Right kidney (tissue), 1 donor: ENCODE measurements at regions not wholly inside any gene's neighbourhood (a gene's known extent, or its start where the extent isn't known, plus 50 kb on each side); places are given as distances from the start of the nearest gene placed in this dataset.

ENCODE experiments used
- DNase-seq: peaks from one replicate; pipeline ENCODE4 v3.0.0-alpha.2; 2016

DNA sequence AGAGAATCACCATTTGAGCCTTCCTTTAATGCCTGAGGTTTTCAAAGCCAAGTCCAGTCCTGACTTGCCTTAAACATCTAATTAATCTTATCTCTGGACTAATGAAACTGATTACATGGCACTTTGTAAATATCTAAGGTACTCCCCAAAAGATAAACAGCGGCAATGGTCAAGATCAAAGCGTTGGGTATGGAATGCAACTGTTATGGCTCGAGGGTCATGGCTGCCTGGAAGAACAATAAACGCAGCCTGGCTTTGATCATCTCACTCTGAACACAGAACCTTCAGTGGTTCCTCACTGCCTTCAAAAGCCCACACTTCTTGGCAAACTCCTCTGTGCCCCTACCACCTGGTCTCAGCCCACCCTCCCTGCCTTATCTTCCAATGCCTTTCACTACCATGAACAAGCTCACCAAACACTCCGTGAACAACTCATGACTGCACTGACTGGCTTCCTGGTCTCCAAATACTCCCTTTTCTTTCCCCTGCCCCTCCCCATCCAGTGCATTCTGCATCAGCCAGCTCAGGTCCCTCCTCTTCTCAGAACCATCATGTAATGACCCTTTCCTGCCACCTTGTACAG is 150.2 kb upstream of the NFE2L3 start:
- no peak for DNase-seq

DNA sequence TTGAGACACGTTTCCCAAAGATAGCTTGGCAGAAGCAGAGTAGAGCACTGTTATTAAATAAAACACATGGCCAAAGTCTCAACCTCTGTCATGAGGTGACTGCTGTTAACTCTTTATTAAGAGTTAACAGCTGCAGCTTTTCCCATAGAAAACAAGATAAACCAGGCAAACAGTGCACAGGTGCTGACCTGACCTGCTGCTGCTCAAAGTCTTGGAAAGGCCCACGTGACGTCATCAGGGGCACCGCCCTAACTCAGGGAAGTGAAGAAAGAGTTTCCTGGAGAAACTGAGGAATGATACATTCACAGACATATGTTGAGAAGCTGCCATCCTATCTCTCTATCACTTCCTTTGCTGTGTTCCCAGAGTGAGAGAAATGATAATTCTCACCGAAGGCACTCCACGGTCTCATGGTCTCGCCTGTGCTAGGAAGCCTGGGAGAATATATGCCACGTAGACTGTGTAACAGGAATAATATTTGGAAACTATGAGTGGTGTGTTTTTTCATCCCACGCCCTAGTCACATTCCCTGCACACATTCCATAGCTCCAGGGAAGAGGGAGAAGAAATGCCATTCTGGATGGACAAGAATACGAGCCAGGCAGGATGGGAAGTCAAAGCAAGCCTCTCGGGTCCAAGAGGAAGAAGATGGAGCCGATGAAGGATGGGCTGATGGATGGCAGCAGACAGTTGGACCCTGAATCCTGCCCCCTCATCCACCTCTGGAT is 146.2 kb upstream of the NFE2L3 start:
- no peak for DNase-seq

DNA sequence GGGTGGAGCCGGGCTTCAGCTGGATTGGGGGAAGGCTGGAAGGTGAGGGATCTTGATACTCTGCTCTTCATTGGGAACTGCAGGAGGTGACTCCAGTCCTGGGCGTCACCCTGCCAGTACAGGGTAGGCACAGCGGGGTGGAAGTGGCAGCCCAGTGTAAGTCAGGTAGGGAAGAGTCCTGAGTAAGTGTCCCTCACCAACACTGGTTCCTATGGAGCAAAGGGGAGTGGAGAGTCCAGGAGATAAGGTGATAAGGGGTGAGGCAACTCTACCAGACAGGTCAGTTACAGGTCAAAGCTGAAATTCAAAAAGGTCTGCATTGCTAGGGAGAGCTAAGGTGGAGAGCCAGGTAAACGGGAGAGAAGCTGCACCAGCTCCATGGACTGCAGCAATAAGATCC is 145.6 kb upstream of the NFE2L3 start:
- no peak for DNase-seq

DNA sequence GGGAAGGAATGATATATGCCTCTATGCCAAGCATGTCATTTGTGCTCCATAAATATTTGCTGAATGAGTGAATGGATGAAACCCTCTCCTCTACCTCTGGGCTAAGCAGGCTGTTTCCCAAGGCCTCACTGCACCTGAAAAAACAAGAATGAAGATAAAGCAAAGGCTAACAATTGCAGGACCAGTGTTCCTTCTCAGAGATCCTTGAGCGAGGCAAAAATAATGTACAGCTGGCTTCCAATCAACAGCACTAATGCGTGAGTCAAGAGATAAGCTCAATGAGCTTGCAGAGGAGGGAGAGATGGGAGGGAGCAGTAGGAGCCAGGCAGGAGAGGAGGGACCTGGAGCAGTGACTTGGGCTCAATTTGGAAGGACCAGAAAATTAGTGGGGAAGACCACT is 144.5 kb upstream of the NFE2L3 start:
- DNase-seq: no peak

DNA sequence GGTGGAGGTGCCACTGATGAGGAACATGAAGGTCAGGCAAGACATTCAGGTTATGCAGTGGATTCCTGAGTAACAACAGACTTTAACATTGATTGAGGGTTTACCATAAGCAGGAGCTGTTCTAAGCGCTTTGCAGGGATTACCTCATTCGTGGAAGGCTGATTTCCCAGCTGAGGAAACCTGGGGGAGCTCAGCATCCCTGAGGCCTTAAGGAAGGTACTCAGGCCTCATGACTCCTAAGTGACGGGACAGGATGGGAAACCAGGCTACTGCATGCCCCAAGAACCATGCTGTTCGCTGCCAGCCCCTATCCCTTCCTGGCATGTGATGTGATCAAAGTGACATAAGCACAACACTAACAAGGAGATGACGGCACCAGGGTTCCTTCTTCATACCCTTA is 143.6 kb upstream of the NFE2L3 start:
- no peak for DNase-seq

DNA sequence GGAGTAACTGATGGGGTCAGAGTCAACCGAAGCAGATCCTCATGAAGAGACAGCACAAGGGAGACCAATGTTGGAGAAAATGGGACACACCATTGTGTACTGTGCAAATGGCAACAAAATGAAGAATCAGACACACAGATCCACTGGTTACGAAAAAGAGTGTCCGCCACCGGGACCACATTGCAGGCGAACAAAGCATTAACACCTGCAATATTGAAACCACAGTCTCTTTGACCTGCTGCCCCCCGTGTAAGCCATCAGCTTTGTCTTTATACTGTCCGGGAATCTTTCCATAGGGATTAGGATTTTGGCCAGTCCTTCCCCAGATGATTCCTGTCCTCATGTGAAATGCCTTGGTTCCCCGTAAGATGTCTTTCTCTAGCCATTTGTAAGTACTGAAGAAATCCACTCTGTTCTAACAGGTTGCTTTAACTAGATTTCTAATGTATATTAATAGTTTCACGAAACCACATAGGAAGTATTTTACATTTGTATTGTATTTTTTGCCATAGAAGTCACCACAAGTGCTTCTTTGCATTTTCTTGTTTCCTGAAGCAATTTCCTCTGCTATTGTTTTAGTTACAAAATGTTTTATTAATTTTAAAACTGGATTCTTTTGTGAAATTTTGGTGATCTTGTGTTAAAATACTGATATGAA is 140.8 kb upstream of the NFE2L3 start:
- no peak for DNase-seq

DNA sequence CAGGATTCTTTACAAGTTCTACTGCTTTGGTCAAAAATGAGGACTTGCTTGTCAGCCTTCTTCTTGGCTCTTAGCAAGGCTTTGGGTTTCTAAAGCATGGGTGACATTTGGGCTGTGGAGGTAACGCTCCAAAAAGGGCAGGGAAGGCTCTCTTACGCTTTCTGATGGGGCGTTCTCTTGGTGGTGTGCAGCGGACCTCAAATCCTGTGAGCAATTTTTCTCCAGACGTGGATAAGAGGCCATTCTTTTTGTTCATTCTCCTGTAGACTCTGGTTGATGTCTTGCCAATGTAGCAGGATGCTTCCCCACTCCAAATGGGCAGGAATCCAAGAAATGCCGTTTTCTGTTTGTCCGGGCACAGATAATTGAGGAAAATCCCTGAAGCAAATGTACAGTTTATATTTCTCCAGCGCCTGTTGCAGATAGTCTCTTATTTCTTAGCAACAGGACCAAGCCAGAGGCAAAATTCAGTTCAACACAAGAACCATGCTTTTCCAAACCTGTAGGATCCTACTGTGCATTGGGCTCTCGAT is 138.4 kb upstream of the NFE2L3 start:
- no peak for DNase-seq

DNA sequence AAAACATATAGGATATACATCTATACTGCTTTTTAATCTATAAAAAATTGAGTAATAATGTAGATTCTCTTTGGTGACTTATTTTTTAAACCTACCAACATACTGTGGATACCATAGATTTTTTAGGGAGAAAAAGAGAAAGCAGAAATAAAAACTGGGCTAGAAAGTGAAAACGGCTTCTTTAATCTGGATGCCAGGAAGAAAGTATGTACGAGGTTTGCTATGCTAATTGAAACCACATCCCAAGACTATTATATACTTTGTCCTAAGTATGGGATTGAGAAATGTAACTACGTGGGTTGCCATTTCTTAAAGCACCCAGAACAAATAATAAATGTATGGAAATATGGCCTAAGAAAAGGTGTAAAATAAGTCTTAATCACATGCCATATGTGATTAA is 129.0 kb upstream of the NFE2L3 start:
- DNase-seq: no peak

DNA sequence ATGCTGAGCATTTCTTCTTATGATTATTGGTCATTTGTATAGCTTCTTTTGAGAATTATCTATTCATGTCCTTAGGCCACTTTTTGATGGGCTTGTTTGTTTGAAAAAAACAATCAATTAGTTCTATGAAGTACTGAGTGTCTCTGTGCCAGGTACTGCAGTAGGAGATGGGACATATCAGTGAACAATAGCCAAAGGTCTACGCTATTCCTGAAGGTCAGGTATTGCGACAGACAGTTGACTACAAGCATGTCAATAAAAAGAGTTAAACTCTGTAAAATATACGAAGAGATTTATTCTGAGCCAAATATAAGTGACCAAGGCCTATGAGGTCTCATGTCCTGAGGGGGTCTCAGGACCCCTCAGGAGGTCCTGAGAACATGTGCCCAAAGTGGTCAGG is 122.1 kb upstream of the NFE2L3 start:
- no peak for DNase-seq

DNA sequence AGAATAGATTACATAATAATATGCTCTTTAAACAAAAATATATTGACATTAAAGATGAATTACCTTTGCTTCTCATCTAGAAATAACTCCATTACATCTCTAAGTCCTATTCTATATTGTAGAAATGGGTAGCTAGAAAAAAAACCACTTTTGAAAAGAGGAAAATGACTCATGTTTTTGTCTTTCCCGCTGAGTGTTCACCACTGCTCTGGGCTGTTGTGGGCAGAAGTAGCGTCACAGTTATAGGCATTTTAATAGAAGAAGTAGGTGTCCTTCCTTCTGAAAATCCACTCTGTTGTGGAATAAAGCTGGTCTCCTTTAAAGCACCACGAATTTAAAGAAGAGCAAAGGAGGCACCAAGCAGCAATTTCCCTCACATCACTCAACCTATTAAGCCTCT is 117.6 kb upstream of the NFE2L3 start:
- no peak for DNase-seq

DNA sequence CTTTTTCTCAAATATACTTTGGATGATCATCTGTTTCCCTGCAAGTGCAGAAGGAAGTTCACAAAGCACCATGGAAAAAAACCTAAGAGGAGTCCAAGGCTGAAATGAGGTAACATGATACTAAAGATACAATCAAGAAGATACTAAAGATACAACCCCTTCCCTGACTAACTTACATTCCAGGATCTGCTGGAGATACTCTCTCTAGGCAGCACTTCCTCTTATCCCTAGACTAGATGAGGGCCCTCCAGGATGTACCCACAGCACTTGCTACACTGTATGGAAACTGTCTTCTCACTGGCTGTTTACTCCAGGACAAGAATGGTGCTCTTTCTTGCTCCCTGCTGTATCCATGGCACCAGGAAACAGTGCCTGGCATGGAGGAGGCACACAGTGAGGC is 116.4 kb upstream of the NFE2L3 start:
- DNase-seq: no peak

DNA sequence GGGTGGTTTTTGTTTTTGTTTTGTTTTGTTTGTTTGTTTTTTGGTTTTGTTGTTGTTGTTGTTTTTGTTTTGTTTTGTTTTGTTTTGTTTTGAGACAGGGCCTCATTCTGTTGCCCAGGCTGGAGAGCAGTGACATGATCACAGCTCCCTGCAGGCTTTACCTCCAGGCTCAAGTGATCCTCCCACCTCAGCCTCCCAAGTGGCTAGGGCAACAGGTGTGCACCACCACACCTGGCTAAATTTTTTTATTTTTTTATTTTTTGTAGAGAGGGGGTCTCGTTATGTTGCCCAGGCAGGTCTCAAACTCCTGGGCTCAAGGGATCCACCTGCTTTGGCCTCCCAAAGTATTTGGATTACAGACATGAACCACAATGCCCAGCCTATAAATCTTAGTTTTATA is 115.9 kb upstream of the NFE2L3 start:
- DNase-seq: no peak

DNA sequence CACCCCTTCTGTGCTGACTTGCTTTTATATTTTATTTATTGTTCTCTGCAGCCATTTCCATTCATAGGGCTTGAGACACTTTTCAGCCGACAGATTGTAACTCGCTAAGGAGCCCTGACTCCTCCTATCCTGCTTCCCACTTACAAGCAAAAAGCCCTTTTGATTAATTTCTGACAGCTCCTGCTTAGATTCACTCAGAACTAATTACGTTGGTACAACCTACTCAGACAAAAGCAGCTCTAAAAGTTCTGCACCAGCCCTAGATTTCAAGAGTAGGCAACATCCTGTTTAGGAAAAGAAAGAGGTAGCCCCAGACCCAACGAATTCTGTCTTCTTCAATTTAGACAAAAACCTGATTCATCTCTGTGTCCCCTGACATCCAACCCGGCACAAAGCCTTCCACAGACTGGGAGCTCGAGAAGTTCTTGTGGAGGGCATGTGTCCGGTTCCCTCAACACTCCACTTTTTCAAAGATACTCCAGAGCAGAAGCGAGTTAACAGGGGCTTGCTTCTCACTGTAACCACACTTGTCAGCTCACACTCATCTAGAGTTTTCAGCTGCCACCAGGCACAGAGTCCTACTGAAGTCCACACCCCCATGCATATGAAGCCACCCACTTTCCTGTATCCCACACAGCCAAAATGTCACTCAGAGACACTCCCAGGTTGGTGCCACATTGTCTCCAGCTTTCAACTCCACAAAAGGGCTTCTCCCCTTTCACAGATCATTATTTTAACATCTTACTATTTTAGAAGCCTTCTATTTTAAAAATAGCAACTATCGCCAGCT is 113.6 kb upstream of the NFE2L3 start:
- DNase-seq: no peak

DNA sequence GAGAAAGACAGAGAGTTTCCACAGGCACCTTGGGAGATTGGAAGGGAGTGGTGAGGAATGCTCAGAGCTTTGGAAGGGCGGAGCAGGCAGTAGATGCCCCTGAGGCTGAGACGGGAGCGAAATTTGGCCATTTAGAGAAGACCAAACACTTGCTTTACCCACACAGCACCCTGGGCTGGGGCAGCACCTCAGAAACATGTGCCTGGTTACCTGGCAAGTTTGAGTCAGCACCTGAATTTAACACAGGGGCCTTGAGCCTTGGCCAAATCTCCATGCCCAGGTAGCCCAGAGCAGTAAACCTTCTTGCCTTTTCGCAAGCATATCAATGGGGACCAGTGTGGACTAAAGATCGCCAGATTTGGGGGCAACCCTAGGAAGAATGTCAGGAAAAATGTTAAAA is 111.9 kb upstream of the NFE2L3 start:
- no peak for DNase-seq

DNA sequence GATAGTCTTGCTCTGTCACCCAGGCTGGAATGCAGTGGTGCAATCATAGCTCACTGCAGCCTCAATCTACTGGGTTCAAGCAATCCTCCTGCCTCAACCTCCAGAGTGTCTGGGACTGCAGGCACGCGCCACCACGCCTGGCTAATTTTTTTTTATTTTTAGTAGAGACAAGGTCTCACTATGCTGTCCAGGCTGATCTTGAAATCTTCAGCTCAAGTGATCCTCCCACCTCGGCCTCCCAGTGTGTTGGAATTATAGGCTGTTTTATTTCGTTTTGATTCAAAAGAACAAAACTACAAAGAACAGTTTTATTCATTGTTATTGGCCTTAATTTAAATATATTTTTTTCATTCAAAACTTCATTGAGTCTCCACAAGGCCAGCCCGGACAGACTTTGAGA is 109.8 kb upstream of the NFE2L3 start:
- DNase-seq: no peak

DNA sequence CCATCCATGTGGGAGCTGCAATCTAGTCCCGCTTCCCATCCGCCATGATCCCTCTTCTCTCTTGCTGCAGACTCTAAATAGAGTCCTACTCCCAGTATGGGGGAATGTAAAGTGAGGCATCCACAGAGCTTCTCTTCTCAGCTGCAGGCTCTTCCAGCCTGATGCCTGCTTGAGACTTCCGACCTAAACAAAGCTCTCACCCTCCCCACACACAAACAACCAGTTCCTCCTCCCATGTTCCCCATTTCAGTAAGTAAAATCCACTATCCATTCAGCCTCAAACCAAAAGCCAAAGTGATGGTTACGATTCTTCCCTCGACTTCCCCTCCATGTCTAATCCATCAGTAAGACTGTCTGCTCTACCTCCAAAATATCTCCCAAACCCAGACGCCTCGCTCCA is 108.2 kb upstream of the NFE2L3 start:
- no peak for DNase-seq

DNA sequence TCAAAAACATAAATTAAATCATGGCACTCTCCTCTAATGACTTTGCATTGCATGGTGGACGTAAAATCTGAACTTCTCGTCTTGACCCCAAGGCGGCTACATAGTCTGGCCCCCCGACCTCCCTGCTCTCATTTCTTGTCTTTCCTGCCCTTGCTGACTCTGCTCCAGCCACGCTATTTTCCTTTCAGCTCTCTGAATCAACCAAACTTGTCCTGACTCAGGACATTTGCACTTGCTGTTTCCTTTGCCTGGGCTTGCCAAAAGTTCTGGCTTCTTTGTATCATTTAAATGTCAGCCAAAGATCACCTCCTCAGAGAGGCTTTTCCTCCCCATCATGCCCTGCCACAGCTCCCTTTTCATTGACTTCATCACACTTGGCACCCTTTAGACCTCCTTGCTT is 107.7 kb upstream of the NFE2L3 start:
- no peak for DNase-seq

DNA sequence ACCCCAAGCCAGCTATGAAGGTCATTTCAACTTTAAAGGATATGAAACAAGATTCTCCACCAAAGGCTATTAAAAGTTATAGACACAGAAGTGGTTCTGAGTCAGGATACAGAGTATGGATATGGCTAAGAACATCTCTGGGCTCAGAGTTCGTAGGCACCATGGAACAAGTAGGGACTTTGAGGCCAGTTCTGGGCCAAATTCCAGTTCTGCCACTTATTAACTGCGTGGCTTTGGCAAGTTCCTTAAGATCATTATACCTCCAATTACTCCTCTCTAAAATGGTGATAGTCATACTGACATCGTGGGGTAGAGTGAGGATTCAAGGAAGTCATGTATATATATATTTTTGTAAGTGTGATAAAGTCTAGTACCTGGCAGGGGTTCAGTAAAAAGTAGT is 105.8 kb upstream of the NFE2L3 start:
- DNase-seq: no peak

DNA sequence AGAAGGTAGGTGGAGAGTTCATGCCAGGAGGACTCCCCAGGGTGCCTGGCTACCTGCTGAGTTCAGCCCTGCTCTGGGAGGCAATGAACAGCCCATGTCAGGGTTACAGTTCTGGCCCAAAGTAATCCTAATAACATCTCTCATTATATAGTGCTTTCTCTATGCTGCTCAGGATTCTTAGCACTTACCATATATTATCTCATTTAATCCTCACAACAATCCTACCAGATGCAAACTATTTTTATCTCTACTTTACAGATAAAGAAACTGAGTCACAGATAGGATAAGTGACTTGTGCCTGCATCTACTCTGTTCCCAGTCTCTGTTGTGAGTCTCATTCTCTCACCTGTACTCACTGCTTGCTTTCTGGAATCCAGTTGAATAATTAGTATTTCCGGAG is 105.1 kb upstream of the NFE2L3 start:
- DNase-seq: no peak

DNA sequence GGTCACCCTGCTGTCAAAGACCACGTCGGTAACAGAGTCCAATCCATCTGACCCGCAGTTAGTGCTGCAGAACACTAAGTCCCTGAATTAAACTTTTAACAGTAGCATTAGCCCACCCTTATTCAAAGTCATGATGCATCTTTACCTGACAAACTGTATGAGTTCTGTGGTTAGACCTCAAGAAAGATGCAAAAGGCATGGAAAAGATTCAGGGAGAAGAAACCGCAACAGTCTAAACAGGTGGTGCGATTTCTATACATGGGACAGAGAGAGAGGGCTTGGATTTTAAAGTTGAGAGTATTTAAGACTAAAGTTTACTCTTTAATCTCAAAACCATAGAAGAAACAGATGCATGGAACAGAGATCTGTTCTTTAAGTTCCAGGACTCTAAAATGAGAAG is 103.3 kb upstream of the NFE2L3 start:
- DNase-seq: no peak

DNA sequence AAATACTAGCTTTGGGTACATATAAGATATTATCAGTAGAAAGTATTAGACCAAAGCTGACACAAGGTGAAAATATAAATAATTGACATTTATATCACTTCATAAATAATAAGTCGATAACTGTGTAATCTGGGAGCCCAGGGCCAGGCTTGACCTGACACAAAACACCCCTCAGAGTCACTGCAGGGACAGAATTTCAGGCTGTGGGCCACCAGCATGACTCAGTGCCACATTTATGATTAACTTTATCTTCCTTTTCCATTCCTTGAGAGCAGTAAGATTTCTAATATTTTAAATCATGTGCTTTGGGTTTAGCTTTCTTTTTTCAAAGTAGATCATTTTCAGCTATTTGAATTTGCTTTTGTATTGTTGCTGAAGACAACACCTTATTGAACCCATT is 102.9 kb upstream of the NFE2L3 start:
- no peak for DNase-seq

DNA sequence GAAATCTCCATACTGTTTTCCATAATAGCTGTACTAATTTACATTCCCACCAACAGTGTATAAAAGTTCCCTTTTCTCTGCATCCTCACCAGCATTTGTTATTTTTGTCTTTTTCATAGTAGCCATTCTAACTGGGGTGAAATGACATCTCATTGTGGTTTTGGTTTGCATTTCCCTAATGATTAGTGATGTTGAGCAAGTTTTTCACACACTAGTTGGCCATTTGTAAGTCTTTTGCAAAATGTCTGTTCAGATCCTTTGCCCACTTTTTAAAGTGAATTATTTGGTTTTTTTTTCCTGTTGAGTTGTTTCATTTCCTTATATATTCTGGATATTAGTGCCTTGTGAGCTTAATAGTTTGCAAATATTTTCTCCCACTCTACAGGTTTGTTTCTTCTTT is 101.0 kb upstream of the NFE2L3 start:
- DNase-seq: no peak

DNA sequence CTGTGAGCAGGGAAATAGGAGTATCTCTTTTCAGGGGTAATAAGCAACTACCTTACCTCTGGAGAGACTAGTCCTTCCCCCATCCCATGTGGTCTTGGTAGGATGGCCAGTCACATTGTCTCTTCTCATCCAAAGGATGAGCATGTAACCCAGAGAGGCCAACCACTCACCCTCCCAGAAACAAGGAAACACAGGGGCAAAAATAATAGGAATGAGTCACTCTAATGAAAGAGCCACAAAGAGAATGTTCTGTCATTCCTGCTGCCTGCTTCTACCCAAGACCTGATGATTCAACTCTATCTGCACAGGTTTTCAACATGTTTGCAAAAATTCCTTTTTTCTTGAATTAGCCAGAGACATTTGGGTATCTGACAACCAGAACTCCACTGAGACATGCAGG is 99.3 kb upstream of the NFE2L3 start:
- no peak for DNase-seq
